Kidney glomerular epithelial cell (primary cell): ENCODE measurements at regions not wholly inside any gene's neighbourhood (a gene's known extent, or its start where the extent isn't known, plus 50 kb on each side); places are given as distances from the start of the nearest gene placed in this dataset.
"Not testable (repeated sequence)": the region's sequence is repeated elsewhere in the genome, so short reads cannot be mapped to it uniquely, and the experiment has no call there.

Source experiments
- DNase-seq: peaks from one replicate; lab custom pipeline; 2025; lab: John Stamatoyannopoulos, UW

GRCh38 chr10:28391283-28391682 is 88.4 kb upstream of the MPP7 start:
- no peak for DNase-seq

GRCh38 chr10:28393956-28394568 is 91.2 kb upstream of the MPP7 start:
- DNase-seq, result peak; percentile 46

- no peak for DNase-seq
These were observed 93.5 kb upstream of the MPP7 start for GRCh38 chr10:28396331-28396730.

GRCh38 chr10:28397229-28397628 is 94.4 kb upstream of the MPP7 start:
- DNase-seq, result no peak

- no peak for DNase-seq
These were observed 97.3 kb upstream of the MPP7 start for GRCh38 chr10:28400176-28400575.

GRCh38 chr10:28400681-28401080 is 97.8 kb upstream of the MPP7 start:
- DNase-seq, result no peak

GRCh38 chr10:28402611-28403073 is 99.8 kb upstream of the MPP7 start:
- DNase-seq, result not testable (repeated sequence)

- no peak for DNase-seq
These were observed 100.2 kb upstream of the MPP7 start for GRCh38 chr10:28403090-28403489.

GRCh38 chr10:28408237-28408777 is 105.4 kb upstream of the MPP7 start:
- no peak for DNase-seq

GRCh38 chr10:28410420-28411135 is 107.7 kb upstream of the MPP7 start:
- DNase-seq, result no peak

GRCh38 chr10:28411136-28411460 is 108.2 kb upstream of the MPP7 start:
- no peak for DNase-seq

GRCh38 chr10:28411648-28412047 is 108.8 kb upstream of the MPP7 start:
- no peak for DNase-seq

- no peak for DNase-seq
These were observed 114.8 kb upstream of the WAC start for GRCh38 chr10:28418069-28418468.

GRCh38 chr10:28425422-28425821 is 107.5 kb upstream of the WAC start:
- no peak for DNase-seq

- DNase-seq, result no peak
These were observed 106.3 kb upstream of the WAC start for GRCh38 chr10:28426392-28427159.

GRCh38 chr10:28427376-28427775 is 105.5 kb upstream of the WAC start:
- no peak for DNase-seq

GRCh38 chr10:28429045-28429444 is 103.9 kb upstream of the WAC start:
- no peak for DNase-seq

GRCh38 chr10:28429573-28430216 is 103.2 kb upstream of the WAC start:
- DNase-seq, result no peak

- DNase-seq, result no peak
These were observed 101.8 kb upstream of the WAC start for GRCh38 chr10:28431139-28431538.

GRCh38 chr10:28432210-28432676 is 100.7 kb upstream of the WAC start:
- DNase-seq, result peak; percentile 81

GRCh38 chr10:28434063-28434462 is 98.9 kb upstream of the WAC start:
- no peak for DNase-seq

- DNase-seq, result no peak
These were observed 90.5 kb upstream of the WAC start for GRCh38 chr10:28442403-28442802.
